Activated CD8-positive, alpha-beta T cell treated with anti-CD3 and anti-CD28 coated beads, Interleukin-2, amount 10 ng/mL, durations not matched to agents 7 days and 5 days (primary cell): ENCODE measurements at regions not wholly inside any gene's neighbourhood (a gene's known extent, or its start where the extent isn't known, plus 50 kb on each side); places are given as distances from the start of the nearest gene placed in this dataset.

ENCODE experiments used
- ATAC-seq: fragments of 150-1000 bp; cut with Tn5 transposase; one replicate; pipeline ENCODE4 v1.10.0; 2021; ENCODE audit warnings: moderate library complexity
- CTCF ChIA-PET: fragments of 350-600 bp; sonication (Branson Sonifier 250); formaldehyde crosslinking; loops from one replicate; lab custom pipeline; 2021; ENCODE audit warnings: antibody characterized with exemption; lab: Charles Lee
- POLR2A ChIA-PET: fragments of 350-600 bp; sonication (Branson Sonifier 250); formaldehyde crosslinking; loops from one replicate; lab custom pipeline; 2021; ENCODE audit warnings: antibody characterized with exemption; lab: Charles Lee
- DNase-seq: peaks from one replicate; pipeline ENCODE4 v3.0.0-alpha.2; 2020
- H3K27ac Mint-ChIP-seq: one replicate; pipeline ENCODE4 v1.8.0; 2021; ENCODE audit warnings: mild to moderate bottlenecking, mixed read lengths
- H3K27me3 Mint-ChIP-seq: one replicate; pipeline ENCODE4 v1.8.0; 2021; ENCODE audit warnings: low read depth, mixed read lengths
- H3K36me3 Mint-ChIP-seq: one replicate; pipeline ENCODE4 v1.8.0; 2021; ENCODE audit warnings: low read depth, mixed read lengths
- H3K4me1 Mint-ChIP-seq: one replicate; pipeline ENCODE4 v1.8.0; 2021; ENCODE audit warnings: low read depth, mixed read lengths
- H3K4me3 Mint-ChIP-seq: one replicate; pipeline ENCODE4 v1.8.0; 2021; ENCODE audit warnings: mild to moderate bottlenecking, mixed read lengths
- H3K9me3 Mint-ChIP-seq: one replicate; pipeline ENCODE4 v1.8.0; 2022; ENCODE audit warnings: mixed read lengths; ENCODE audit not compliant: insufficient read depth

DNA sequence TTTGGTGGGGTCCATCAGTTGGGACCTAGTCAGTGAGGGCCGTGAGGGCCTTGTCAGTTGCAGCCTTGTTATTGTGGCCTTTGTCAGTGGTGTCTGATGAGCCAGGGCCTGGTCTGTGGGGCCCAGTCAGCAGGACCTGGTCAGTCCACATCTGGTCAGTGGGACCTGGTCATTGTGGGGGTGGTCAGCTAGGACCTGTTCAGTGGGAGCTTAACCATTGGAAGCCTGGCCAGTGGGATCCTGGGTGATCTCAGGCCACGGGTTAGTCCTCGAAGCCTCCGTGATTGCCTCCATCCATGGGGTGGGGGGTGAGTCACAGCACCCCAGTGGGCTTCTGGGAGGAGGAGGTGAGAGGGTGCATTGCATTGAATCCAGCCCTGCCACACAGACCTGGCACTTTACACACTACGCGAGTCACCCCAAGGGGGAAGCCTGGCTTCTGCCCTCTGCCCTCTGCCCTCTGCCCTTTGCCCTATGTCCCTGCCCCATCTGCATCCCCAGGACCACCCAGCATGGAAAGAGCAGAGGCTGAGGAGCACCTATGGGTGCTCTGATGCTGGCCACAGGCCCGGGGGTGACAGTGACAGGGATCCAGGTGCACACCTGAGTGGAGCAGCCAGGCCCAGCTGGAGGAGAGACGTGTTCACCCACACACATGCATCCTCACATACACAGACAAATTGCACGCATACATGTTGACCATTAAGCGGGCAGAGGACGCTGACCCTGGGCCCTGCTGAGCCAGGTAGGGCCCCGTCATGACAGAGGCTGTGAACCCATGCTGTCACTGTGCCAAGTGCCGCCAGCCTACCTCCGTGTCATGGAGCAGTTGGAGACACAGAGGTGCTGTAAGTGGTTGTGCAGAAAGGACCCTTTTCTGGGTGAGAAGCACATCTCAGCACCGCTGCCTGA, 59.8 kb upstream of the TPM4 start:
- CTCF ChIA-PET = no interaction called here

DNA sequence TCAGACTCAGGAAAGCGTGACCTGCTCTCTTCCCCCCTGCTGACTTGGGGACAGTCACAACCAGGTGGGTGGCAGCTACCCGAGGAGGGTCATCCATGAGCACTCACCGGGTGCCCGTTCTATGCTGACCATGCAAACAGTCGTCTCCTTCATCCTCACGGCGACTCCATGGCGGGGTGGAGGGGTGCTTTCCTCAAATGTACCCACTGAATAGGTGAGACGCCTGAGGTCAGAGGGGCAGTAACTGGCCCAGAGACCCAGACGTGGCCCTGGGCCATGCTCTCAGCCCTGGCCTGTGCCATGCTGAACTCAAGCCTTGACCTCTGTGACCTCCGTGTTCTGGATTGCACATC, 59.2 kb upstream of the TPM4 start:
- H3K36me3 Mint-ChIP-seq = no peaks in the 10 kb centered on the region
- DNase-seq (no peak), ATAC-seq (no peak)
- ChIA-PET CTCF (no interaction called here), POLR2A (no interaction called here)
- H3K4me3 Mint-ChIP-seq = no peak overlapping the region
- no peaks in the 10 kb centered on the region for H3K4me1 Mint-ChIP-seq
- H3K9me3 Mint-ChIP-seq = no peaks in the 10 kb centered on the region
- no peak overlapping the region for H3K27ac Mint-ChIP-seq
- no peaks in the 10 kb centered on the region for H3K27me3 Mint-ChIP-seq

More for the DNA sequence above, 59.8 kb upstream of the TPM4 start:
- POLR2A ChIA-PET = no interaction called here
- no peak overlapping the region for H3K4me3 Mint-ChIP-seq
- H3K4me1 Mint-ChIP-seq = no peaks in the 10 kb centered on the region
- no peaks in the 10 kb centered on the region for H3K36me3 Mint-ChIP-seq
- ATAC-seq = no peak
- no peak overlapping the region for H3K27ac Mint-ChIP-seq
- no peaks in the 10 kb centered on the region for H3K27me3 Mint-ChIP-seq
- DNase-seq = no peak
- H3K9me3 Mint-ChIP-seq = no peaks in the 10 kb centered on the region

DNA sequence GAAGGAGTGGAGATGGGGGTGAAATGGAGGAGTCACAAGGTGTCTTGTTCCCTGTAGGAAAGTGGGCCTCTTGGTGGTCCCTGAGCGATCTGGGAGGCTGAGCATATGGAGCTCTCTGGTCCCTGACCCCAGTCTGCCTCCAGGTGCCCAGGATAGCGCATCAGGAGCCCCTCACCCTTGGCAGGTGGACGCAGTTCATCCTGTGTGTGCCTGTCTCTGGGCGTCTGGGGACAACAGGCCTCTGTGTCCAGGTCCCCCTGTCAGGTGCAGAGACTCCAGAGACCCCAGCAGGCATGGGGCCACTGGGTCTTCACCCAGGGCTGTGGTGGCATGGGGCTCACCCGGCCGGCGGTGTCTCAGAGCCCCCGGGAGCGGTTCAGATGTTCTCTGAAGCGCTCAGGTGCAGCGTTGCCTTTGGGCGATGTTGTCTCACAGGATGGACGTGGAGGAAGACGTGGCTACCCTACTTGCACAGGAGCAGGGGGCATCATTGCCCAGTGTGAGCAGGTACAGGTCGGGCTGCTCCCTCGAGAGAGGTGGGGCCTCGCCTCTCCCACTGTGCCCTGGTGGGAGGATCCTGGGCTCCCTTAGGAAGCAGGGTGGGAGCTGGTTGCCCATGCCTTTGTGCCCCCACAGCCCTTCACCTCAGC, 58.1 kb upstream of the TPM4 start:
- H3K27me3 Mint-ChIP-seq = no peaks in the 10 kb centered on the region
- H3K4me1 Mint-ChIP-seq = no peaks in the 10 kb centered on the region
- no peaks in the 10 kb centered on the region for H3K9me3 Mint-ChIP-seq
- no peak overlapping the region for H3K4me3 Mint-ChIP-seq
- CTCF ChIA-PET = no interaction called here
- no peak overlapping the region for H3K27ac Mint-ChIP-seq
- ATAC-seq = no peak
- POLR2A ChIA-PET = no interaction called here
- no peaks in the 10 kb centered on the region for H3K36me3 Mint-ChIP-seq
- DNase-seq = no peak

DNA sequence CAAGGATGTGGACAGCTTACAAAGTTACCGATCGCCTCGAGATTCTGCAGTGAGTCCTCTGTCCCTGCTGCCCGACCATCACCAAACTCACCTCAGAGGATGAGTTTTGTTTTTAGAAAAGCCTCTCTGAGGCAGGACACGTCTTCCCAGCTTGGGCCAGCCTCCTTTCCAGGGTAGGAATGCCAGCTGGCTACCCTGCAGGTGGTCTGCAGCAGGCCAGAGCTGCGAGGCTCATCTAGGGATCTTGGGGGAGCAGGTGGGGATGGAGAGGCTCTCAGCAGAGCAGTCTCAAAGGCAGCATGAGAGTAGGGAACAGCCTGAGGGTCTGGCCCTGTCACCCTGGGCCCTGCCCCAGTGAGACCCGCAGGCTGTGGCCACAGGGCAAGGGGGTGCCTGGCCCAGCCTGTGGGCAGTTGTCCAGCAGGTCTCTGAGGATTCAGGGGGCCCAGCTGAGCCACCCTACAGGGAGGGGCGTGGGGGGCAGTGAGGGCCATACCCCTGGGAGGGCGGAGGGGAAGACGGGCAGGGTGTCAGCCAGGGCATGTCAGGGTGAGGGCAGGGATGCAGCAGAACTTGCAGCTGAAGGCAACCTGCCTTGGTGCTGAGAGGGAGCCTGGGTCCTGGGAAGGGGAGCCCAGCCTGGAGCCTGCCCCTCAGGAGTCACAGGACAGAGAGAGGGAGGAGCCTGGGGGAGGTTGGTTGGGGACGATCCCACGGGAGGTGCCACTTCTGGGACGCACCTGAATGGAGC, 57.3 kb upstream of the TPM4 start:
- Mint-ChIP-seq H3K27ac (no peak overlapping the region), H3K9me3 (no peaks in the 10 kb centered on the region), H3K4me1 (no peaks in the 10 kb centered on the region), H3K27me3 (no peaks in the 10 kb centered on the region), H3K36me3 (no peaks in the 10 kb centered on the region), H3K4me3 (no peak overlapping the region)
- ChIA-PET CTCF (no interaction called here), POLR2A (no interaction called here)
- ATAC-seq (no peak), DNase-seq (no peak)

DNA sequence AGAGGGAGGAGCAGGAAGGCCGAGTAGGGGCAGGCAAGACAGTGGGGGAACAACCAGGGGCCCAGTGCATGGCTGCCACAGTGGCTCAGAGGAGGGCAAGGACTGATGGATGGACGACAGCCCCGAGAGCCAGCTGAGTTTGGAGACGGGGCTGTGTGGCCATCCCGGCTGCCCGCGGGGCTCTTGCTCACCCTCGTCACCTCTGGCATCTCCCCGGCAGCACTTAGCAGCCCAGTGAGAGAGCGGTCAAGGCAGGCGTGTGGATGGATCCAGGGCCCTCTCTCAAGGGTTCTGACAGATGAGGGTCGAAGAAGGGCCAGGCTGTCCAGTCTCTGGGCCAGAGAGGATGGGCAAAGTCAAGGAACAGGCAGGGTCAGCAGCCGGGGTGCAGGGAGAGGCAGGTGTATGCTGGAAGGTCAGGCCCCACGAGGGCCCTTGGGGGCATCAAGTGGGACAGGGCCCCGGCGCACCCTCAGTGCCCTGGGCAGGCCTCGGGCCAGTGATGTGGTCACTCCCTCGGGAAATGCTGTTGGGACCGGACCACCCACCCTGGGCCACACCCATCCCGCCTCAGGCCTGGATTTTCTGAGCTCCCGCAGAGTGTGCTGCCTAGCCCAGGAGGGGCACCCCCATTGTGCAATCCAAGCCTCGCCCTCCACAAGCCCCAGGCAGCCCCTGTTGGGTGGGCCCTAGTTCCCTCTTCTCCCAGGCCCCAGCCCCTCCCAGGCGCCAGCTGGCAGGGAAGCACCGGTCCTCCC, 56.4 kb upstream of the TPM4 start:
- H3K27me3 Mint-ChIP-seq = no peaks in the 10 kb centered on the region
- DNase-seq (no peak), ATAC-seq (no peak)
- H3K4me1 Mint-ChIP-seq = no peaks in the 10 kb centered on the region
- no peaks in the 10 kb centered on the region for H3K9me3 Mint-ChIP-seq
- H3K36me3 Mint-ChIP-seq = no peaks in the 10 kb centered on the region
- ChIA-PET CTCF (no interaction called here), POLR2A (interaction anchor here (0.5 kb wide), 1 partner anchor 35 kb away, joined by 3 read pairs; no protein-coding TSS in a partner anchor)
- H3K27ac Mint-ChIP-seq = no peak overlapping the region
- no peak overlapping the region for H3K4me3 Mint-ChIP-seq

DNA sequence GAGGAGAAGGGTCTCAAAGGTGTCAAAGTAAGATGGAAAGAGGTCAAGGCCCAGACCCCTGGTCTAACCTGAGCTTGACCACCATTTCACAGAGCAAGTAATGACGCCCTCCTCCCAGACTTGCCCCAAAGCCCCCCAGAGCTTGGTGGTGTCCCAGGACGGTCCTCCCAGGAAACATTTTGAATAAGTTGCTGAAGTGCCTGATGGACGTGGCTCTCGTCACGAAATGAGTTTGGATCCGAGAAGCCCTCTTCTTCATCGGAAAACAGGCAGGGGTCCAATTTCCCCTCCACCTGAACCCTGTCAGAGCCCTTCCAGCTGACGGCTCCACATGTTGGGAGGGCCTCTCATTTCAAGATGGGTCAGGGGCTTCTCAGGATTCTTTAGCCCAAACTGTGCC, 54.5 kb upstream of the TPM4 start:
- DNase-seq (no peak), ATAC-seq (no peak)
- ChIA-PET CTCF (no interaction called here), POLR2A (no interaction called here)
- H3K27me3 Mint-ChIP-seq = no peaks in the 10 kb centered on the region
- H3K27ac Mint-ChIP-seq = no peak overlapping the region
- H3K36me3 Mint-ChIP-seq = no peaks in the 10 kb centered on the region
- H3K9me3 Mint-ChIP-seq = no peaks in the 10 kb centered on the region
- no peak overlapping the region for H3K4me3 Mint-ChIP-seq
- H3K4me1 Mint-ChIP-seq = no peaks in the 10 kb centered on the region

DNA sequence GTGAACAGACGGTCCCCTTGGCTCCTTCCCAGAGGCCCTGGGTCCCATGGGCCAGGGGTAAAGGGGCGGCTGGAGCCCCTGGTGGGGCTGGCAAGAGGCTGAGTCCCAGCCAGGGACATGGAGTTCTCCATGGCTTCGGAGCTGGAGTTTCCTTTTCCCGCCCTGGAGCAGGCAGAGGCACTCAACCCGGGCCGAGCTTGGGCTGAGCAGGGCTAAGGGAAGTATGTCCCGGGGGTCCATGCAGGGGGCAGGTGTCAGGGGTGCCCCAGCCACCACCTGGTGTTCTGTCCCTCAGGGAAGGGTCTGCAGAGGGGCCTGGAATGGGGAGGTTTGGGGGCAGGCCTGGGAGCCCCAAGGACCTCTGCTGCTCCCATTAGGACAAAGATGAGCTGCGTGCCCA, 54.0 kb upstream of the TPM4 start:
- no peaks in the 10 kb centered on the region for H3K36me3 Mint-ChIP-seq
- H3K27ac Mint-ChIP-seq = no peak overlapping the region
- CTCF ChIA-PET = no interaction called here
- H3K27me3 Mint-ChIP-seq = no peaks in the 10 kb centered on the region
- DNase-seq (no peak), ATAC-seq (no peak)
- POLR2A ChIA-PET = no interaction called here
- no peaks in the 10 kb centered on the region for H3K4me1 Mint-ChIP-seq
- H3K4me3 Mint-ChIP-seq = no peak overlapping the region
- H3K9me3 Mint-ChIP-seq = no peaks in the 10 kb centered on the region

DNA sequence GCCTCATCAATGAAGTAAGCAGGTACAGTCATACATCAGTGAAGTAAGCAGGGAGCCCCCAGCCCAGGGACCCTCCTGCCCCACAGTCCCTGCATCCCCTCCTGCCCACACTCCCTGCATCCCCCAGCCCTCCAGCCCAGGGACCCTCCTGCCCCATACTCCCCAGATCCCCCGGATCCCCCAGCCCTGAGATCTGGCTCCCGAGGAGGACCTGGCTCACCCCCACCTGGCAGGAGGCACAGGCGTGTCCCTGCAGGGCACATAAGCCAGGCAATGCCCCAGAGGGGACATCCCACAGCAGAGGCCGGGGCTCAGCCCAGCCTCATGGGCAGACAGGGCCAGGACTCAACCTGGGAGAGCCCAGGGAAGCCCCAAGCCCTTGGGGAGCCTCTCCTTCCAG, 53.6 kb upstream of the TPM4 start:
- CTCF ChIA-PET = no interaction called here

DNA sequence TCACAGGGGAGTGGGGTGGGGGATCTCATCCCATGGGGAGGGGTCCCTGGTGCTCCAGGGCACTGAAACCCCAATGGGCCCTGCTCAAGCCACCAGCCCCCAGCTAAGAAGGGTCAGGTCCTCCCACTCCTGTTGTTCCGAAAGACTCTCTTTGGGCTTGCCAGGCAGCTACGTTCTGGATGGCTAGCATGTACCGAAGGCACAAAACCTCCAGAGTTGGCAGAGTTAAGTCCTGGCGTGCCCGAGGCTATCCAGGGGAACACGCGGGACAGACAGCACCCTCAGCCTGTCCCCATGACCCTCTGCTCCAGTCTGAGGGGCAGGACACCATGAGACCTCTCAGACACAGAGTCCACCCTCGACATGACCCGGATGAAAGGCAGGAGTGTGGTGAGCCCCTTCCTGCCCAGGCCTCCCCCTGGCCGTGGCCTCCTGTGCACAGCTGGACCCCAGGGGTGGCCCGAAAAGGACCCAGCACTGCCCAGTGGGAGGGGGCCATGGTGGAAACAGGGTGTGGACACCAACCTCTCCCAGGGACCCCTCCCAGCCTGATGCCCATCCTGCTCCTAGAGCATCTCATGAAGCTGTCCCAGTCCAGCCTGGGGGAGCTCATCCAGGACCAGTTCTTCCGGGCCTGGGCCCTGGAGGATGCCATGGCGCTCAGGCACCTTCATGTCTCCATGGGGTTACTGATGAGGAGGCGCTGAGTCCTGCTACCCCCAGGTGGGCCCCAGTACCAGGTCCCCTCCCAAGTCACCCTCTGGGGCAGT, 53.0 kb upstream of the TPM4 start:
- no peaks in the 10 kb centered on the region for H3K9me3 Mint-ChIP-seq
- H3K27ac Mint-ChIP-seq = no peak overlapping the region
- POLR2A ChIA-PET = no interaction called here
- no peaks in the 10 kb centered on the region for H3K4me1 Mint-ChIP-seq
- CTCF ChIA-PET = no interaction called here
- H3K27me3 Mint-ChIP-seq = no peaks in the 10 kb centered on the region
- DNase-seq (no peak), ATAC-seq (no peak)
- no peaks in the 10 kb centered on the region for H3K36me3 Mint-ChIP-seq
- no peak overlapping the region for H3K4me3 Mint-ChIP-seq

More for the DNA sequence above, 53.6 kb upstream of the TPM4 start:
- Mint-ChIP-seq H3K4me1 (no peaks in the 10 kb centered on the region), H3K9me3 (no peaks in the 10 kb centered on the region), H3K27me3 (no peaks in the 10 kb centered on the region), H3K27ac (no peak overlapping the region), H3K4me3 (no peak overlapping the region), H3K36me3 (no peaks in the 10 kb centered on the region)
- POLR2A ChIA-PET = no interaction called here
- DNase-seq = no peak
- ATAC-seq = no peak

DNA sequence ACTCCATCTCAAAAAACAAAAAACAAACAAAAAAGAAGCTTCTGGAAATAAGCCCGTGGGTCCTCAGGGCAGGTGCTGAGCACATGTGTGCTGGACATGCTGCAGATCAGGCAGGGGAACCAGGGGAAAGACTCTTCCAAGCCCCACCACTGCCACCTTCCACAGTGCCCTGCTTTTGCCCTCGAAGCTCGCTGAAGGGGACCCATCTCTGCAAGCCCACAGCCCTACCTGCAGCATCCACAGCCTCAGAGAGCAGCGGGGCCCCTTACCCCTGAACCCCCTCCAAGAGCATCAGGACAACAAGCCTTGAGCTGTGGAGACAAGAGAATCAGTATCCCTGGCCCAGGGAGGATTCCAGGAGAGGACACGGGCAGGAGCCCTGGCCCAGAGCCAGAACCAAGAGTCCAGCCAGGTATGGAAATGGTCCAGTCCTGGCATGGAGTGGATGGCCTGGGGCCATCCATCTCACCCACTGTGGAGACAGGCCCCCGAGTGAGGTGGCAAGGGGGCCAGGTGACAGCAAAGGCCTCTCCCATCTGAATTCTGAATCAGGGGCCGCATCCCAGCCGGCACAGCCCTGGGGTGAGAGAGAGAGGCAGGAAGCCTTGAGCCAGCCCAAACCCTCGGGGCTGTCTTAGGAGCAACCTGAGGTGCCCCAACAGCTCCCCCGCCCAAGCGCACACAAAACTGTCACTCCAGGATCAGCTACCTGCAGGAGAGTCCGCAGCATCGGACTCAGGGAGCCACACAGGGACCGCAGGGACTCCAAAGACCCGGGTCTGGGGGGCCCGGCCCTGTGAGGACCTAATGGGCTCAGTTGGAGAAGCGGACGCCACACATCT, 51.8 kb upstream of the TPM4 start:
- Mint-ChIP-seq H3K4me1 (no peaks in the 10 kb centered on the region), H3K4me3 (no peak overlapping the region), H3K9me3 (no peaks in the 10 kb centered on the region), H3K27me3 (no peaks in the 10 kb centered on the region), H3K27ac (no peak overlapping the region), H3K36me3 (no peaks in the 10 kb centered on the region)
- ChIA-PET CTCF (no interaction called here), POLR2A (no interaction called here)
- DNase-seq (no peak), ATAC-seq (no peak)
